Panc1 (cell line): ENCODE measurements at regions not wholly inside any gene's neighbourhood (a gene's known extent, or its start where the extent isn't known, plus 50 kb on each side); places are given as distances from the start of the nearest gene placed in this dataset.

Source experiments
- CTCF ChIP-seq: fragments of 450-650 bp; IDR thresholded peaks from 2 replicates; pipeline ENCODE4 v1.5.1; 2017; ENCODE audit warnings: mild to moderate bottlenecking
- POLR2AphosphoS5 ChIP-seq: IDR thresholded peaks from 2 replicates; pipeline ENCODE4 v1.6.1; 2012; ENCODE audit warnings: mild to moderate bottlenecking, low read depth, low read length, moderate library complexity
- REST ChIP-seq, 2 experiments: IDR thresholded peaks; 2 replicates each; pipeline ENCODE4 v1.6.1; 2011 to 2012; ENCODE audit warnings: low read depth in 2 of 2, control low read depth in 1 of 2, low read length in 1 of 2, mild to moderate bottlenecking in 1 of 2, moderate library complexity in 1 of 2; ENCODE audit not compliant: insufficient read depth in 1 of 2

GRCh38 chr6:50966986-50967385 is 148.3 kb downstream of the TFAP2B start:
- TF ChIP-seq CTCF (no peak), REST (IDR thresholded peaks at IDR 0.05; ENCODE audit: insufficient read depth in 1 of 2, low read depth in 2 of 2, low read length in 1 of 2) (no peak), POLR2AphosphoS5 (no peak)
